Endothelial cell (in vitro differentiated cells): ENCODE measurements at regions not wholly inside any gene's neighbourhood (a gene's known extent, or its start where the extent isn't known, plus 50 kb on each side); places are given as distances from the start of the nearest gene placed in this dataset.
"Not testable (repeated sequence)": the region's sequence is repeated elsewhere in the genome, so short reads cannot be mapped to it uniquely, and the experiment has no call there.

Experiments used
- DNase-seq: peaks from one replicate; pipeline ENCODE4 v3.0.0; 2021; ENCODE audit warnings: low spot score
- H3K27ac Mint-ChIP-seq: one replicate; pipeline ENCODE4 v1.8.0; 2021; ENCODE audit warnings: mixed read lengths, inconsistent platforms; ENCODE audit not compliant: unreplicated experiment
- H3K27me3 Mint-ChIP-seq: one replicate; pipeline ENCODE4 v1.8.0; 2021; ENCODE audit warnings: mild to moderate bottlenecking, moderate library complexity, mixed read lengths, inconsistent platforms; ENCODE audit not compliant: unreplicated experiment
- H3K36me3 Mint-ChIP-seq: one replicate; pipeline ENCODE4 v1.8.0; 2021; ENCODE audit warnings: mild to moderate bottlenecking, low read depth, mixed read lengths, inconsistent platforms; ENCODE audit not compliant: unreplicated experiment
- H3K4me1 Mint-ChIP-seq: one replicate; pipeline ENCODE4 v1.8.0; 2021; ENCODE audit warnings: mild to moderate bottlenecking, mixed read lengths, inconsistent platforms; ENCODE audit not compliant: unreplicated experiment
- H3K4me3 Mint-ChIP-seq: one replicate; pipeline ENCODE4 v1.8.0; 2021; ENCODE audit warnings: mild to moderate bottlenecking, mixed read lengths, inconsistent platforms; ENCODE audit not compliant: unreplicated experiment
- H3K9me3 Mint-ChIP-seq: one replicate; pipeline ENCODE4 v1.8.0; 2021; ENCODE audit warnings: mixed read lengths, inconsistent platforms; ENCODE audit not compliant: unreplicated experiment
- CTCF ChIP-seq: fragments of 200-600 bp; sonication (generic); IDR thresholded peaks from one replicate; pipeline ENCODE4 v1.5.0; 2021; ENCODE audit warnings: antibody characterized with exemption; ENCODE audit not compliant: unreplicated experiment

GRCh38 chr5:166119506-166119905 lies 2171.9 kb upstream of the WWC1 start:
- H3K9me3 Mint-ChIP-seq: no peaks in the 10 kb centered on the region
- DNase-seq: no peak
- H3K27me3 Mint-ChIP-seq: no peaks in the 10 kb centered on the region
- no peak overlapping the region for H3K4me3 Mint-ChIP-seq
- H3K27ac Mint-ChIP-seq: no peak overlapping the region
- no peak for TF ChIP-seq CTCF
- peaks cover 6% of the 10 kb centered on the region for H3K4me1 Mint-ChIP-seq
- H3K36me3 Mint-ChIP-seq: no peaks in the 10 kb centered on the region

GRCh38 chr5:166123717-166124116 lies 2167.7 kb upstream of the WWC1 start:
- Mint-ChIP-seq H3K36me3 (no peaks in the 10 kb centered on the region), H3K27me3 (peaks cover 3% of the 10 kb centered on the region), H3K4me3 (no peak overlapping the region), H3K9me3 (no peaks in the 10 kb centered on the region), H3K27ac (no peak overlapping the region), H3K4me1 (no peaks in the 10 kb centered on the region)
- TF ChIP-seq CTCF: no peak
- no peak for DNase-seq

- Mint-ChIP-seq H3K9me3 (no peaks in the 10 kb centered on the region), H3K4me1 (no peaks in the 10 kb centered on the region), H3K4me3 (no peak overlapping the region), H3K36me3 (no peaks in the 10 kb centered on the region), H3K27ac (no peak overlapping the region), H3K27me3 (peaks cover 3% of the 10 kb centered on the region)
- no peak for DNase-seq
- TF ChIP-seq CTCF: no peak
Measured at GRCh38 chr5:166127766-166128570, 2163.5 kb upstream of the WWC1 start.

- not testable (repeated sequence) for DNase-seq, H3K27me3 Mint-ChIP-seq, H3K9me3 Mint-ChIP-seq, H3K4me3 Mint-ChIP-seq, H3K27ac Mint-ChIP-seq, H3K36me3 Mint-ChIP-seq, H3K4me1 Mint-ChIP-seq
Measured at GRCh38 chr5:166145107-166145506, 2146.3 kb upstream of the WWC1 start.

GRCh38 chr5:166163996-166164610 lies 2127.3 kb upstream of the WWC1 start:
- no peaks in the 10 kb centered on the region for H3K36me3 Mint-ChIP-seq
- TF ChIP-seq CTCF: no peak
- H3K9me3 Mint-ChIP-seq: no peaks in the 10 kb centered on the region
- no peaks in the 10 kb centered on the region for H3K27me3 Mint-ChIP-seq
- DNase-seq: no peak
- H3K4me3 Mint-ChIP-seq: no peak overlapping the region
- no peaks in the 10 kb centered on the region for H3K4me1 Mint-ChIP-seq
- no peak overlapping the region for H3K27ac Mint-ChIP-seq
